Stimulated activated CD4-positive, alpha-beta T cell treated with anti-CD3 and anti-CD28 coated beads, Interleukin-2, amount 100 ng/mL, for 4 hours (primary cell): ENCODE measurements at regions not wholly inside any gene's neighbourhood (a gene's known extent, or its start where the extent isn't known, plus 50 kb on each side); places are given as distances from the start of the nearest gene placed in this dataset.

Experiments used
- DNase-seq: peaks from one replicate; pipeline ENCODE4 v3.0.0-alpha.2; 2020; ENCODE audit warnings: low read depth

GRCh38 chr14:101026341-101026740 is 122.8 kb upstream of the RTL1 start:
- no peak for DNase-seq

GRCh38 chr14:101027291-101027690 is 123.8 kb upstream of the RTL1 start:
- DNase-seq, result no peak

- no peak for DNase-seq
Measured at GRCh38 chr14:101027966-101028365, 124.4 kb upstream of the RTL1 start.

GRCh38 chr14:101028971-101029667 is 125.6 kb upstream of the RTL1 start:
- DNase-seq, result no peak

- DNase-seq, result no peak
Measured at GRCh38 chr14:101029668-101030290, 126.3 kb upstream of the RTL1 start.

- DNase-seq, result no peak
Measured at GRCh38 chr14:101030586-101030985, 127.1 kb upstream of the RTL1 start.

- DNase-seq, result no peak
Measured at GRCh38 chr14:101031186-101031585, 127.7 kb upstream of the RTL1 start.

GRCh38 chr14:101031721-101032120 is 128.2 kb upstream of the RTL1 start:
- DNase-seq, result no peak

GRCh38 chr14:101032433-101032832 is 128.9 kb upstream of the RTL1 start:
- DNase-seq, result no peak

GRCh38 chr14:101033006-101033405 is 129.5 kb upstream of the RTL1 start:
- DNase-seq, result no peak

- DNase-seq, result no peak
Measured at GRCh38 chr14:101033446-101034165, 130.1 kb upstream of the RTL1 start.

- DNase-seq, result no peak
Measured at GRCh38 chr14:101034986-101035385, 131.5 kb upstream of the RTL1 start.

GRCh38 chr14:101035466-101036225 is 132.1 kb upstream of the RTL1 start:
- no peak for DNase-seq

- DNase-seq, result no peak
Measured at GRCh38 chr14:101037021-101037817, 133.7 kb upstream of the RTL1 start.

GRCh38 chr14:101039031-101039754 is 135.7 kb upstream of the RTL1 start:
- DNase-seq, result no peak

GRCh38 chr14:101039755-101040138 is 136.2 kb upstream of the RTL1 start:
- DNase-seq, result no peak

- no peak for DNase-seq
Measured at GRCh38 chr14:101040538-101041442, 137.3 kb upstream of the RTL1 start.

GRCh38 chr14:101043891-101044290 is 140.4 kb upstream of the RTL1 start:
- DNase-seq, result no peak

GRCh38 chr14:101044741-101045140 is 141.2 kb upstream of the RTL1 start:
- no peak for DNase-seq

- DNase-seq, result no peak
Measured at GRCh38 chr14:101045511-101045910, 142.0 kb upstream of the RTL1 start.
